HL-60/S4 treated with retinoic acid at 250 ng/mL for 4 days and 3 days (cell line): ENCODE measurements at regions not wholly inside any gene's neighbourhood (a gene's known extent, or its start where the extent isn't known, plus 50 kb on each side); places are given as distances from the start of the nearest gene placed in this dataset.
"Not testable (repeated sequence)": the region's sequence is repeated elsewhere in the genome, so short reads cannot be mapped to it uniquely, and the experiment has no call there.

ENCODE experiments used
- in situ Hi-C: fragments of 300-500 bp; cut with MboI; formaldehyde crosslinking; loops from 2 replicates; pipeline ENCODE4 v1.7.0; 2022; ENCODE audit warnings: low sequenced_read_pairs

GRCh38 chr9:89854715-89855475 is 250.1 kb downstream of the GADD45G start:
- in situ Hi-C loops: no loop called here

GRCh38 chr9:89856296-89856695 is 251.5 kb downstream of the GADD45G start:
- in situ Hi-C loops: not testable (repeated sequence)

- in situ Hi-C loops: not testable (repeated sequence)
Measured at GRCh38 chr9:89856950-89857349, 252.1 kb downstream of the GADD45G start.

- in situ Hi-C loops: not testable (repeated sequence)
Measured at GRCh38 chr9:89859842-89860241, 255.0 kb downstream of the GADD45G start.

GRCh38 chr9:89861371-89861770 is 256.6 kb downstream of the GADD45G start:
- in situ Hi-C loops: not testable (repeated sequence)

GRCh38 chr9:89862316-89862715 is 257.5 kb downstream of the GADD45G start:
- in situ Hi-C loops: no loop called here

- in situ Hi-C loops: no loop called here
Measured at GRCh38 chr9:89863141-89863540, 258.3 kb downstream of the GADD45G start.

GRCh38 chr9:89863837-89864236 is 259.0 kb downstream of the GADD45G start:
- in situ Hi-C loops: no loop called here

- in situ Hi-C loops: no loop called here
Measured at GRCh38 chr9:89864257-89864656, 259.4 kb downstream of the GADD45G start.

- in situ Hi-C loops: no loop called here
Measured at GRCh38 chr9:89864731-89865130, 259.9 kb downstream of the GADD45G start.

- in situ Hi-C loops: no loop called here
Measured at GRCh38 chr9:89865357-89865756, 260.5 kb downstream of the GADD45G start.

GRCh38 chr9:89865981-89866380 is 261.2 kb downstream of the GADD45G start:
- in situ Hi-C loops: no loop called here

GRCh38 chr9:89866701-89867100 is 261.9 kb downstream of the GADD45G start:
- in situ Hi-C loops: no loop called here

GRCh38 chr9:89868100-89868499 is 263.3 kb downstream of the GADD45G start:
- in situ Hi-C loops: no loop called here

GRCh38 chr9:89869793-89870580 is 265.2 kb downstream of the GADD45G start:
- in situ Hi-C loops: no loop called here

- in situ Hi-C loops: no loop called here
Measured at GRCh38 chr9:89871871-89872331, 267.1 kb downstream of the GADD45G start.

GRCh38 chr9:89872426-89872912 is 267.7 kb downstream of the GADD45G start:
- in situ Hi-C loops: no loop called here

- in situ Hi-C loops: no loop called here
Measured at GRCh38 chr9:89872913-89873707, 268.3 kb downstream of the GADD45G start.

GRCh38 chr9:89873801-89874200 is 269.0 kb downstream of the GADD45G start:
- in situ Hi-C loops: no loop called here

GRCh38 chr9:89874351-89875321 is 269.8 kb downstream of the GADD45G start:
- in situ Hi-C loops: no loop called here
